ENCODE measurements at regions not wholly inside any gene's neighbourhood (a gene's known extent, or its start where the extent isn't known, plus 50 kb on each side); places are given as distances from the start of the nearest gene placed in this dataset.

DNA sequence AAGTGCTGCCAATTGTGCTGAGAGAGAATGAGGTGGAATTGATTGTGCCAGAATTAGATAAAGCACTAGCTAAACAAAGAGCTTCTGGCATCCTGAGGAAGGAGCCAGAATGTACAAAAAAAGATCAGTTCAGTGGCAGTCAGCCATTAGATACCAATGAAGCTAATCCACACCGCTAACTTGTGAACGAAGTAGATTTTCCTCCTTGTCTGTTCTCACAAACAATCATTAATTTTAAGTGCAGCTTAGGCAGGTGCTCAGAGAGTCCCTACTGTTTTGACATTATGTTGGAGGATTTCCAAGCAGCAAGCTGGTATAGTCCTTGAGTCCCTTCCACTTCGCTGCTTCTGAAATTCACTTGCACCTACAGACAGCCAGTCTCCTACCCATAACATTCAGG lies 617.4 kb downstream of the CENPC start:
- in situ Hi-C loops (cut with MboI), result no loop called here
- TF ChIP-seq EZH2phosphoT487 (IDR thresholded peaks at IDR 0.05; ENCODE audit: insufficient read depth, low read depth), result no peak
- TF ChIP-seq EZH2 (IDR thresholded peaks at IDR 0.05; ENCODE audit: insufficient read depth, poor library complexity, severe bottlenecking), result no peak
- H3K79me2 ChIP-seq (ENCODE audit: insufficient read depth), result no peaks in the 10 kb centered on the region
- H3K4me2 ChIP-seq (ENCODE audit: unreplicated experiment), result no peak overlapping the region
- H3F3A ChIP-seq (ENCODE audit: insufficient read depth), result no peaks in the 10 kb centered on the region
- H3K27me3 ChIP-seq (replicated peaks; ENCODE audit: insufficient read depth), result no peaks in the 10 kb centered on the region
- H2AFZ ChIP-seq, result no peak overlapping the region
- no peaks in the 10 kb centered on the region for H3K9me2 ChIP-seq (ENCODE audit: insufficient read depth)
- no peaks in the 10 kb centered on the region for H4K20me1 ChIP-seq (ENCODE audit: insufficient read depth)
- H3K4me1 ChIP-seq (ENCODE audit: insufficient read depth), result no peaks in the 10 kb centered on the region
- 36 to 44% methylated on average over 3 of the region's 3 CpGs for WGBS, 2 experiments (ENCODE audit: low coverage in 1 of 2, low lambda C conversion rate in 2 of 2, missing lambda C conversion rate in 2 of 2)
- H3K27ac ChIP-seq, result no peak overlapping the region
- no peak overlapping the region for H3K4me3 ChIP-seq
- no peaks in the 10 kb centered on the region for H3K9me3 ChIP-seq (ENCODE audit: low read depth)
- no peaks in the 10 kb centered on the region for H3K36me3 ChIP-seq (ENCODE audit: low read depth)
- DNase-seq, result no peak
- H3K9ac ChIP-seq, result no peak overlapping the region

DNA sequence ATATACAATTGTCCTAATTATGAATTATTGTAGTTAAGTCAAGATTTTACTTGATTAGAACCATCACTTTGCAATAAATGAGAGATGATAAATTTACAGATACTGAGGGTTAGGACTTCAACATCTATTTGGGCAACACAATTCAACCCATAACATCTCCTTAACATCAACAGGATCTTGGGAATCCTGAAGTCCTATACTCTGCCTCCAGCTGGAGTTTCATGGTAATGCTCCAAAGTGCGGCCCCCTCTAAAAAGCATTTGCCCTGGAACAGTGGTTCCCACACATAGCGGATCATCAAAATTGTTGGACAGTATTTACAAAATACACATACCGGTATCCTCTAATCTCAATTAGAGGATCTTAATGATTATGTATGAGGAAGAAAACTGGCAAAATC lies 618.6 kb downstream of the CENPC start:
- Histone ChIP-seq H3K27ac (no peak overlapping the region), H3K79me2 (ENCODE audit: insufficient read depth) (no peaks in the 10 kb centered on the region), H3K4me1 (ENCODE audit: insufficient read depth) (no peaks in the 10 kb centered on the region), H3K4me2 (ENCODE audit: unreplicated experiment) (no peak overlapping the region), H4K20me1 (ENCODE audit: insufficient read depth) (no peaks in the 10 kb centered on the region), H3K9ac (no peak overlapping the region), H3K36me3 (ENCODE audit: low read depth) (no peaks in the 10 kb centered on the region), H3K4me3 (no peak overlapping the region), H3K27me3 (replicated peaks; ENCODE audit: insufficient read depth) (no peaks in the 10 kb centered on the region), H3K9me2 (ENCODE audit: insufficient read depth) (no peaks in the 10 kb centered on the region), H3F3A (ENCODE audit: insufficient read depth) (no peaks in the 10 kb centered on the region), H2AFZ (no peak overlapping the region), H3K9me3 (ENCODE audit: low read depth) (no peaks in the 10 kb centered on the region)
- WGBS, 2 experiments (ENCODE audit: low coverage in 1 of 2, low lambda C conversion rate in 2 of 2, missing lambda C conversion rate in 2 of 2), result 51 to 58% methylated on average over 3 of the region's 3 CpGs
- in situ Hi-C loops (cut with MboI), result no loop called here
- TF ChIP-seq EZH2 (IDR thresholded peaks at IDR 0.05; ENCODE audit: insufficient read depth, poor library complexity, severe bottlenecking) (no peak), EZH2phosphoT487 (IDR thresholded peaks at IDR 0.05; ENCODE audit: insufficient read depth, low read depth) (no peak)
- DNase-seq, result no peak

DNA sequence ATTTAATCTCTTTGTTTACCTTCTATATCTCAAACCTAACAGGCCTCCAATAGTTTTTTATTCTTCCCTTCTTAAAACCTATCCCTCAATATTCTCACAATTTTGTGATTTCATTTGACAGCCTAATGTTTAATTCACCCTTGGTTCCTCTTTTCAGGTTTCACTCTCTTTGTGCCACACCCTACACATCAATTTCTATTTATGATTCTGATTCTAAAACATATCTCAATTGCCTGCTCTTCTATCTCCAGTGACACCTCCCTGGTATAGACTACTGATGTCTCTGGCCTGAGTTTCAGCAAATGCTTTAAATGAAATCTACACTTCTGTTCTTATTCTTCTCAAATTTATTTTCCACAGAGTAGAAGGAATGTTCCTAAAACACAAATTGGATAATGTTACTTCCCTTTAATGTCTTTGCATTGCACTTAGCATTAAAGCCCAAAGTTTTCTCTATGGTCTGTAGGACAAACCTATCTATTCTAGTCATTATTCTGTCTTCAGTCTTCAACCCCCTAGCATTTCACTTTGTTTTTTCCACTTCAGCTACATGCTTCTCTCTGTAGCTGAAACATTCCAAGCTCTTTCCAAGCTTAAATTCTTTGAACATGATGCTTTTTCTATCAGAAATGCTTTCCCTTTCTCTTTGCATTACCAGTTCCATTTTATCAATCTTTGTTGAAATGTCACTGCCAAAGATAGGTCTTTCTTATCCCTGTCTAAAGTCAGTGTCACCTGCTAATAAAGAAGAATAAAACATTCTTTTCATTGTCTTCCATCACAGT lies 622.0 kb downstream of the CENPC start:
- Histone ChIP-seq H4K20me1 (ENCODE audit: insufficient read depth) (no peaks in the 10 kb centered on the region), H3K27me3 (replicated peaks; ENCODE audit: insufficient read depth) (no peaks in the 10 kb centered on the region), H3K27ac (no peak overlapping the region), H2AFZ (no peak overlapping the region), H3K4me1 (ENCODE audit: insufficient read depth) (no peaks in the 10 kb centered on the region), H3K4me3 (no peak overlapping the region), H3K9ac (no peak overlapping the region), H3K9me3 (ENCODE audit: low read depth) (no peaks in the 10 kb centered on the region), H3K4me2 (ENCODE audit: unreplicated experiment) (no peak overlapping the region), H3K79me2 (ENCODE audit: insufficient read depth) (no peaks in the 10 kb centered on the region), H3K9me2 (ENCODE audit: insufficient read depth) (no peaks in the 10 kb centered on the region), H3K36me3 (ENCODE audit: low read depth) (no peaks in the 10 kb centered on the region), H3F3A (ENCODE audit: insufficient read depth) (no peaks in the 10 kb centered on the region)
- DNase-seq, result no peak
- TF ChIP-seq EZH2 (IDR thresholded peaks at IDR 0.05; ENCODE audit: insufficient read depth, poor library complexity, severe bottlenecking), result no peak
- no peak for TF ChIP-seq EZH2phosphoT487 (IDR thresholded peaks at IDR 0.05; ENCODE audit: insufficient read depth, low read depth)
- in situ Hi-C loops (cut with MboI), result no loop called here

DNA sequence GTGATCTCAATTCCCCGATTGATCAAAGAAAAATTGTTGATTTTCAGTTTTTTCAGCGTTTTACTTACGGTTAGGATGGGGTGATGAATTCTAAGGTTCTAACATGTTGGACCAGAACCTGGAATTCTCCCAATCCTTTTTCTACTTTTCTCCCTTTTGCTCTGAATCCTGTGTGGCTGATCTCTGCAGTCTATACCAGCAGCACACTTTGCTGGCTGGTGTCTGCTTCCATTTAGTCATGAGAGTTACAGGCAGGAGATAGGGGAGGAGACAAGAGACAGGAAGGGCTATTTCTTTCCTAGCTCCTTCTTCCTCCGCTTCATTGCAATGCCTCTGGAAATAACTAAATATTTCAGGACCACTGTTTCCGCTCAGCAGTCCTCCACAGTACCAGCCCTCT lies 623.9 kb downstream of the CENPC start:
- H3K9me2 ChIP-seq (ENCODE audit: insufficient read depth), result no peaks in the 10 kb centered on the region
- H3K27ac ChIP-seq, result no peak overlapping the region
- no peak for DNase-seq
- TF ChIP-seq EZH2 (IDR thresholded peaks at IDR 0.05; ENCODE audit: insufficient read depth, poor library complexity, severe bottlenecking), result no peak
- no peaks in the 10 kb centered on the region for H3F3A ChIP-seq (ENCODE audit: insufficient read depth)
- no peak overlapping the region for H3K4me3 ChIP-seq
- 10 to 14% methylated on average over 5 of the region's 5 CpGs for WGBS, 2 experiments (ENCODE audit: low coverage in 1 of 2, low lambda C conversion rate in 2 of 2, missing lambda C conversion rate in 2 of 2)
- no peaks in the 10 kb centered on the region for H3K36me3 ChIP-seq (ENCODE audit: low read depth)
- no peaks in the 10 kb centered on the region for H4K20me1 ChIP-seq (ENCODE audit: insufficient read depth)
- in situ Hi-C loops (cut with MboI), result no loop called here
- H3K27me3 ChIP-seq (replicated peaks; ENCODE audit: insufficient read depth), result no peaks in the 10 kb centered on the region
- H2AFZ ChIP-seq, result no peak overlapping the region
- no peaks in the 10 kb centered on the region for H3K9me3 ChIP-seq (ENCODE audit: low read depth)
- no peak overlapping the region for H3K4me2 ChIP-seq (ENCODE audit: unreplicated experiment)
- no peaks in the 10 kb centered on the region for H3K79me2 ChIP-seq (ENCODE audit: insufficient read depth)
- H3K4me1 ChIP-seq (ENCODE audit: insufficient read depth), result no peaks in the 10 kb centered on the region
- no peak overlapping the region for H3K9ac ChIP-seq

DNA sequence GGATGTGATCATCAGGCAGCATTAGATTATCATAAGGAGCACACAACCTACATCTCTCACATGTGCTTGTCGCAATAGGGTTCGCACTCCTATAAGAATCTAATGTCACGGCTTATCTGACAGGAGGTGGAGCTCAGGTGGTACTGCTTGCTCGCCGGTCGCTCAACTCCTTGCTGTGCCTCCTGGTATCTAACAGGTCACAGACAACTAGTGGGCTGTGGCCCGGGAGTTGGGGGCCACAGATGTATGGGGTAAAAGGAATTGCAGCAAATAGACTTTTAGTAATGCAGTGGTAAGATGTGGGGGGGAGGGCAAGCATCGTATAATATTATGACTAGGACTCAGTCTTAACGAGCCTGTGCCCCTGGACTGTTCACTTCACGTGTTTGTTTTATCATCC lies 624.8 kb downstream of the CENPC start:
- no peak overlapping the region for H3K27ac ChIP-seq
- TF ChIP-seq EZH2phosphoT487 (IDR thresholded peaks at IDR 0.05; ENCODE audit: insufficient read depth, low read depth), result no peak
- no peak for TF ChIP-seq EZH2 (IDR thresholded peaks at IDR 0.05; ENCODE audit: insufficient read depth, poor library complexity, severe bottlenecking)
- H3K4me3 ChIP-seq, result no peak overlapping the region
- no peak overlapping the region for H2AFZ ChIP-seq
- H4K20me1 ChIP-seq (ENCODE audit: insufficient read depth), result no peaks in the 10 kb centered on the region
- no peaks in the 10 kb centered on the region for H3K4me1 ChIP-seq (ENCODE audit: insufficient read depth)
- H3K9me2 ChIP-seq (ENCODE audit: insufficient read depth), result no peaks in the 10 kb centered on the region
- no peaks in the 10 kb centered on the region for H3K27me3 ChIP-seq (replicated peaks; ENCODE audit: insufficient read depth)
- H3K79me2 ChIP-seq (ENCODE audit: insufficient read depth), result no peaks in the 10 kb centered on the region
- 32 to 38% methylated on average over 10 of the region's 10 CpGs for WGBS, 2 experiments (ENCODE audit: low coverage in 1 of 2, low lambda C conversion rate in 2 of 2, missing lambda C conversion rate in 2 of 2)
- no peaks in the 10 kb centered on the region for H3F3A ChIP-seq (ENCODE audit: insufficient read depth)
- no peaks in the 10 kb centered on the region for H3K36me3 ChIP-seq (ENCODE audit: low read depth)
- H3K4me2 ChIP-seq (ENCODE audit: unreplicated experiment), result no peak overlapping the region
- no peak for DNase-seq
- no peaks in the 10 kb centered on the region for H3K9me3 ChIP-seq (ENCODE audit: low read depth)
- in situ Hi-C loops (cut with MboI), result no loop called here
- H3K9ac ChIP-seq, result no peak overlapping the region

All from GM23248 (cell line).